Dendritic cell treated with granulocyte-macrophage colony-stimulating factor and Interleukin-4, amounts not matched to agents 40 ng/mL and 50 ng/mL, for 4 days (primary cell): ENCODE measurements at regions not wholly inside any gene's neighbourhood (a gene's known extent, or its start where the extent isn't known, plus 50 kb on each side); places are given as distances from the start of the nearest gene placed in this dataset.

Experiments used
- H3K27ac Mint-ChIP-seq: one replicate; pipeline ENCODE4 v1.8.0; 2022; ENCODE audit warnings: mild to moderate bottlenecking, mixed read lengths
- H3K27me3 Mint-ChIP-seq: one replicate; pipeline ENCODE4 v1.8.0; 2022; ENCODE audit warnings: mild to moderate bottlenecking, mixed read lengths
- H3K36me3 Mint-ChIP-seq: one replicate; pipeline ENCODE4 v1.8.0; 2022; ENCODE audit warnings: low read depth, mixed read lengths
- H3K4me1 Mint-ChIP-seq: one replicate; pipeline ENCODE4 v1.8.0; 2022; ENCODE audit warnings: low read depth, mixed read lengths
- H3K4me3 Mint-ChIP-seq: one replicate; pipeline ENCODE4 v1.8.0; 2022; ENCODE audit warnings: mild to moderate bottlenecking, moderate library complexity, mixed read lengths
- H3K9me3 Mint-ChIP-seq: one replicate; pipeline ENCODE4 v1.8.0; 2022; ENCODE audit warnings: mixed read lengths
- intact Hi-C: fragments of 100-400 bp; cut with micrococcal nuclease; formaldehyde crosslinking; loops from one replicate; pipeline ENCODE4 v1.15.0; 2022

- no peaks in the 10 kb centered on the region for H3K9me3 Mint-ChIP-seq
- H3K4me3 Mint-ChIP-seq: no peak overlapping the region
- H3K36me3 Mint-ChIP-seq: no peaks in the 10 kb centered on the region
- H3K27ac Mint-ChIP-seq: no peak overlapping the region
- H3K4me1 Mint-ChIP-seq: no peaks in the 10 kb centered on the region
- H3K27me3 Mint-ChIP-seq: no peaks in the 10 kb centered on the region
- intact Hi-C loops: no loop called here
Measured at GRCh38 chr12:74794522-74794921, 256.9 kb downstream of the ATXN7L3B start.

- Mint-ChIP-seq H3K36me3 (no peaks in the 10 kb centered on the region), H3K9me3 (no peaks in the 10 kb centered on the region), H3K27ac (no peak overlapping the region), H3K4me1 (no peaks in the 10 kb centered on the region), H3K4me3 (no peak overlapping the region), H3K27me3 (no peaks in the 10 kb centered on the region)
- intact Hi-C loops: no loop called here
Measured at GRCh38 chr12:74801625-74802024, 264.0 kb downstream of the ATXN7L3B start.

- H3K36me3 Mint-ChIP-seq: no peaks in the 10 kb centered on the region
- H3K4me1 Mint-ChIP-seq: no peaks in the 10 kb centered on the region
- no peaks in the 10 kb centered on the region for H3K27me3 Mint-ChIP-seq
- intact Hi-C loops: no loop called here
- H3K4me3 Mint-ChIP-seq: no peak overlapping the region
- peaks cover 10% of the 10 kb centered on the region for H3K9me3 Mint-ChIP-seq
- no peak overlapping the region for H3K27ac Mint-ChIP-seq
Measured at GRCh38 chr12:74816398-74817175, 279.0 kb downstream of the ATXN7L3B start.

- Mint-ChIP-seq H3K4me3 (no peak overlapping the region), H3K27me3 (no peaks in the 10 kb centered on the region), H3K27ac (no peak overlapping the region), H3K36me3 (no peaks in the 10 kb centered on the region), H3K9me3 (peaks cover 10% of the 10 kb centered on the region), H3K4me1 (no peaks in the 10 kb centered on the region)
- intact Hi-C loops: no loop called here
Measured at GRCh38 chr12:74817499-74817898, 279.9 kb downstream of the ATXN7L3B start.

GRCh38 chr12:74818412-74818811 is 280.8 kb downstream of the ATXN7L3B start:
- no peaks in the 10 kb centered on the region for H3K27me3 Mint-ChIP-seq
- peaks cover 10% of the 10 kb centered on the region for H3K9me3 Mint-ChIP-seq
- no peak overlapping the region for H3K4me3 Mint-ChIP-seq
- no peaks in the 10 kb centered on the region for H3K36me3 Mint-ChIP-seq
- no peaks in the 10 kb centered on the region for H3K4me1 Mint-ChIP-seq
- intact Hi-C loops: no loop called here
- no peak overlapping the region for H3K27ac Mint-ChIP-seq

GRCh38 chr12:74820324-74820723 is 282.7 kb downstream of the ATXN7L3B start:
- H3K9me3 Mint-ChIP-seq: no peaks in the 10 kb centered on the region
- no peaks in the 10 kb centered on the region for H3K27me3 Mint-ChIP-seq
- intact Hi-C loops: no loop called here
- no peak overlapping the region for H3K4me3 Mint-ChIP-seq
- no peaks in the 10 kb centered on the region for H3K36me3 Mint-ChIP-seq
- no peak overlapping the region for H3K27ac Mint-ChIP-seq
- H3K4me1 Mint-ChIP-seq: no peaks in the 10 kb centered on the region

GRCh38 chr12:74836567-74836966 is 298.9 kb downstream of the ATXN7L3B start:
- intact Hi-C loops: no loop called here
- Mint-ChIP-seq H3K27ac (no peak overlapping the region), H3K36me3 (no peaks in the 10 kb centered on the region), H3K4me1 (no peaks in the 10 kb centered on the region), H3K4me3 (no peak overlapping the region), H3K27me3 (no peaks in the 10 kb centered on the region), H3K9me3 (peaks cover 38% of the 10 kb centered on the region)

- Mint-ChIP-seq H3K4me1 (no peaks in the 10 kb centered on the region), H3K9me3 (no peaks in the 10 kb centered on the region), H3K36me3 (no peaks in the 10 kb centered on the region), H3K27ac (no peak overlapping the region), H3K27me3 (no peaks in the 10 kb centered on the region), H3K4me3 (no peak overlapping the region)
- intact Hi-C loops: no loop called here
Measured at GRCh38 chr12:74846116-74846515, 308.5 kb downstream of the ATXN7L3B start.

GRCh38 chr12:74847169-74847568 is 309.5 kb downstream of the ATXN7L3B start:
- intact Hi-C loops: no loop called here
- Mint-ChIP-seq H3K27ac (no peak overlapping the region), H3K27me3 (no peaks in the 10 kb centered on the region), H3K4me1 (no peaks in the 10 kb centered on the region), H3K9me3 (no peaks in the 10 kb centered on the region), H3K4me3 (no peak overlapping the region), H3K36me3 (no peaks in the 10 kb centered on the region)

GRCh38 chr12:74848006-74848405 is 310.4 kb downstream of the ATXN7L3B start:
- no peak overlapping the region for H3K4me3 Mint-ChIP-seq
- H3K27ac Mint-ChIP-seq: no peak overlapping the region
- intact Hi-C loops: no loop called here
- no peaks in the 10 kb centered on the region for H3K4me1 Mint-ChIP-seq
- no peaks in the 10 kb centered on the region for H3K27me3 Mint-ChIP-seq
- no peaks in the 10 kb centered on the region for H3K9me3 Mint-ChIP-seq
- H3K36me3 Mint-ChIP-seq: no peaks in the 10 kb centered on the region

GRCh38 chr12:74849801-74850200 is 312.2 kb downstream of the ATXN7L3B start:
- no peak overlapping the region for H3K27ac Mint-ChIP-seq
- H3K27me3 Mint-ChIP-seq: no peaks in the 10 kb centered on the region
- no peaks in the 10 kb centered on the region for H3K9me3 Mint-ChIP-seq
- intact Hi-C loops: no loop called here
- no peaks in the 10 kb centered on the region for H3K4me1 Mint-ChIP-seq
- no peak overlapping the region for H3K4me3 Mint-ChIP-seq
- no peaks in the 10 kb centered on the region for H3K36me3 Mint-ChIP-seq

- intact Hi-C loops: no loop called here
- Mint-ChIP-seq H3K36me3 (no peaks in the 10 kb centered on the region), H3K9me3 (peaks cover 8% of the 10 kb centered on the region), H3K4me1 (no peaks in the 10 kb centered on the region), H3K4me3 (no peak overlapping the region), H3K27ac (no peak overlapping the region), H3K27me3 (no peaks in the 10 kb centered on the region)
Measured at GRCh38 chr12:74871817-74872216, 334.2 kb downstream of the ATXN7L3B start.

GRCh38 chr12:74885775-74886174 is 323.9 kb downstream of the KCNC2 start:
- Mint-ChIP-seq H3K4me3 (no peak overlapping the region), H3K36me3 (no peaks in the 10 kb centered on the region), H3K27me3 (no peaks in the 10 kb centered on the region), H3K4me1 (no peaks in the 10 kb centered on the region), H3K9me3 (peaks cover 10% of the 10 kb centered on the region), H3K27ac (no peak overlapping the region)
- intact Hi-C loops: no loop called here

GRCh38 chr12:74889073-74889472 is 320.6 kb downstream of the KCNC2 start:
- H3K4me3 Mint-ChIP-seq: no peak overlapping the region
- H3K27me3 Mint-ChIP-seq: no peaks in the 10 kb centered on the region
- no peaks in the 10 kb centered on the region for H3K4me1 Mint-ChIP-seq
- H3K27ac Mint-ChIP-seq: no peak overlapping the region
- intact Hi-C loops: no loop called here
- no peaks in the 10 kb centered on the region for H3K36me3 Mint-ChIP-seq
- H3K9me3 Mint-ChIP-seq: no peaks in the 10 kb centered on the region

GRCh38 chr12:74889563-74890236 is 319.9 kb downstream of the KCNC2 start:
- intact Hi-C loops: no loop called here
- Mint-ChIP-seq H3K9me3 (no peaks in the 10 kb centered on the region), H3K4me1 (no peaks in the 10 kb centered on the region), H3K36me3 (no peaks in the 10 kb centered on the region), H3K27ac (no peak overlapping the region), H3K27me3 (no peaks in the 10 kb centered on the region), H3K4me3 (no peak overlapping the region)
